ENCODE measurements at regions not wholly inside any gene's neighbourhood (a gene's known extent, or its start where the extent isn't known, plus 50 kb on each side); places are given as distances from the start of the nearest gene placed in this dataset.

DNA sequence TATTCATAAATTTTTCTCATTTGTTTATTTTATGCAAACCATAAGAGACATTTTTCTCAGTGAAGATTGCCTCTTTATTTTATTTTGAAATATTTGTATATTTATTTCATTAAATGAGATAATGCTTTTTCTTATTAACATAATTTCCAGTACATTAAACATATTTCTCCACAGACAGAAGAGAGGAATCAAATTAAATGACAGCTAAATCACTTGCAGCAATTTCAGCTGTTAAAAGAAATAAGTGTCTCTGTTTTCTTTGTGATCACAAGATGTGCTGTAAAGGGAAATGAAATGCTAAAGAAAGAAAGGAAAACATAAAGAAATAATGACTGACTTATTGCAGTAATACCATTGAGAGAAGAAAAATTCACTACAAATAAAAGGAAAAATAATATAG is 414.0 kb upstream of the FANCL start (continued):
- TF ChIP-seq, protein P1, sequence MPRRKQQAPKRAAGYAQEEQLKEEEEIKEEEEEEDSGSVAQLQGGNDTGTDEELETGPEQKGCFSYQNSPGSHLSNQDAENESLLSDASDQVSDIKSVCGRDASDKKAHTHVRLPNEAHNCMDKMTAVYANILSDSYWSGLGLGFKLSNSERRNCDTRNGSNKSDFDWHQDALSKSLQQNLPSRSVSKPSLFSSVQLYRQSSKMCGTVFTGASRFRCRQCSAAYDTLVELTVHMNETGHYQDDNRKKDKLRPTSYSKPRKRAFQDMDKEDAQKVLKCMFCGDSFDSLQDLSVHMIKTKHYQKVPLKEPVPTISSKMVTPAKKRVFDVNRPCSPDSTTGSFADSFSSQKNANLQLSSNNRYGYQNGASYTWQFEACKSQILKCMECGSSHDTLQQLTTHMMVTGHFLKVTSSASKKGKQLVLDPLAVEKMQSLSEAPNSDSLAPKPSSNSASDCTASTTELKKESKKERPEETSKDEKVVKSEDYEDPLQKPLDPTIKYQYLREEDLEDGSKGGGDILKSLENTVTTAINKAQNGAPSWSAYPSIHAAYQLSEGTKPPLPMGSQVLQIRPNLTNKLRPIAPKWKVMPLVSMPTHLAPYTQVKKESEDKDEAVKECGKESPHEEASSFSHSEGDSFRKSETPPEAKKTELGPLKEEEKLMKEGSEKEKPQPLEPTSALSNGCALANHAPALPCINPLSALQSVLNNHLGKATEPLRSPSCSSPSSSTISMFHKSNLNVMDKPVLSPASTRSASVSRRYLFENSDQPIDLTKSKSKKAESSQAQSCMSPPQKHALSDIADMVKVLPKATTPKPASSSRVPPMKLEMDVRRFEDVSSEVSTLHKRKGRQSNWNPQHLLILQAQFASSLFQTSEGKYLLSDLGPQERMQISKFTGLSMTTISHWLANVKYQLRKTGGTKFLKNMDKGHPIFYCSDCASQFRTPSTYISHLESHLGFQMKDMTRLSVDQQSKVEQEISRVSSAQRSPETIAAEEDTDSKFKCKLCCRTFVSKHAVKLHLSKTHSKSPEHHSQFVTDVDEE (CRISPR knock-in tag; IDR thresholded peaks at IDR 0.05), result no peak
- TF ChIP-seq ZNF8 (CRISPR knock-in tag; IDR thresholded peaks at IDR 0.05), result no peak
- no peak for TF ChIP-seq ZFP30 (CRISPR knock-in tag; IDR thresholded peaks at IDR 0.05)
- TF ChIP-seq GLIS3 (CRISPR knock-in tag; IDR thresholded peaks at IDR 0.05), result no peak
- TF ChIP-seq ZNF565 (CRISPR knock-in tag; conservative IDR thresholded peaks at IDR 0.05; ENCODE audit: low read depth), result no peak

DNA sequence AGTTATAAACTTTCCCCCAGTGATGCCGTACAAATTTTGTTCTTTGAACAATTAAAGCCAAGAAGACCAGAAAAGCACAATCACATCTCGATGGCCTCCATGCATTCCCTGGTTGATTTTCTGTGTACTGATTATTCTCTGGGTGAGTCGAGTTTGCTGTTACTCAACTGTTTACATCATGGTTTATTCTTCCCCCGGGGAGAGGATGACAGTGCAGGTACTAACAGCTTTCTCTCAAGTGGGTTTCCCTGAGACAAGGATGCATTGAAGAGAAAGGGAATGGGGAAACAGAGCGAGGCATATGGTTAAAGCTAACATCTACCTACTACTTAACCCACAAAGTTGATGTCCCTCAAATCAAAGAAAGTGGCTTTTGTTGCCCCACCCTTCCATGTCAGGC is 410.8 kb upstream of the FANCL start:
- TF ChIP-seq RARB (CRISPR knock-in tag; IDR thresholded peaks at IDR 0.05), result no peak
- no peak for TF ChIP-seq TCF4 (CRISPR knock-in tag; IDR thresholded peaks at IDR 0.05; ENCODE audit: borderline replicate concordance)
- no peak for TF ChIP-seq OSR1 (CRISPR knock-in tag; IDR thresholded peaks at IDR 0.05)
- ATAC-seq, result no peak

DNA sequence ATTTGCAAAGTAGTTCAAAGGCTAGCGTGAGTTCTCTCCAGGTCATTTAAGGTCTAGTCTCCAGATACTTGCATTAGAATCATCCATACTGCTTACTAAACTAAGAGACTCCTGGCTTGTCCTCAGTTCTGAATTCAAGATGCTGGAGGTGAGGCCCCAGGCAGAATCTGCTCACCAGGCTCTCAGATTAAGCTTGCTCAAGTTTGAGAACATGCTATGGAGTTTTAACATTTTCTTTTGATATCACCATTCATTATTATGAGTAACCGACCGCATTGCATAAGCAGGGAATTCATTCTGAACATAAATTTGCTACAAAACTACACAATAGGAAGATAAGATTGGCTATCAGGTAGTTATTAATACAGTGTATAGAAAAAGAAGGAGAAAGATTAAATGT is 409.7 kb upstream of the FANCL start:
- TF ChIP-seq TOX (CRISPR knock-in tag; IDR thresholded peaks at IDR 0.05; ENCODE audit: borderline replicate concordance) (no peak), ZNF70 (CRISPR knock-in tag; IDR thresholded peaks at IDR 0.05) (no peak), TCF4 (CRISPR knock-in tag; IDR thresholded peaks at IDR 0.05; ENCODE audit: borderline replicate concordance) (no peak), RARB (CRISPR knock-in tag; IDR thresholded peaks at IDR 0.05) (no peak), ZC3H10 (CRISPR knock-in tag; IDR thresholded peaks at IDR 0.05) (no peak), ZFP3 (CRISPR knock-in tag; IDR thresholded peaks at IDR 0.05) (no peak), ARNTL (CRISPR knock-in tag; IDR thresholded peaks at IDR 0.05; ENCODE audit: borderline replicate concordance, low read depth) (no peak), SNAI2 (CRISPR knock-in tag; IDR thresholded peaks at IDR 0.05) (no peak), PPARA (CRISPR knock-in tag; IDR thresholded peaks at IDR 0.05; ENCODE audit: borderline replicate concordance) (no peak), ZNF565 (CRISPR knock-in tag; conservative IDR thresholded peaks at IDR 0.05; ENCODE audit: low read depth) (no peak), CSDC2 (CRISPR knock-in tag; IDR thresholded peaks at IDR 0.05) (no peak), ZNF8 (CRISPR knock-in tag; IDR thresholded peaks at IDR 0.05) (no peak), OSR1 (CRISPR knock-in tag; IDR thresholded peaks at IDR 0.05) (no peak), ESRRG (CRISPR knock-in tag; IDR thresholded peaks at IDR 0.05) (no peak)
- TF ChIP-seq, protein P2, sequence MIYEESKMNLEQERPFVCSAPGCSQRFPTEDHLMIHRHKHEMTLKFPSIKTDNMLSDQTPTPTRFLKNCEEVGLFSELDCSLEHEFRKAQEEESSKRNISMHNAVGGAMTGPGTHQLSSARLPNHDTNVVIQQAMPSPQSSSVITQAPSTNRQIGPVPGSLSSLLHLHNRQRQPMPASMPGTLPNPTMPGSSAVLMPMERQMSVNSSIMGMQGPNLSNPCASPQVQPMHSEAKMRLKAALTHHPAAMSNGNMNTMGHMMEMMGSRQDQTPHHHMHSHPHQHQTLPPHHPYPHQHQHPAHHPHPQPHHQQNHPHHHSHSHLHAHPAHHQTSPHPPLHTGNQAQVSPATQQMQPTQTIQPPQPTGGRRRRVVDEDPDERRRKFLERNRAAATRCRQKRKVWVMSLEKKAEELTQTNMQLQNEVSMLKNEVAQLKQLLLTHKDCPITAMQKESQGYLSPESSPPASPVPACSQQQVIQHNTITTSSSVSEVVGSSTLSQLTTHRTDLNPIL (CRISPR knock-in tag; IDR thresholded peaks at IDR 0.05; ENCODE audit: low read depth), result no peak
- TF ChIP-seq, protein P3, sequence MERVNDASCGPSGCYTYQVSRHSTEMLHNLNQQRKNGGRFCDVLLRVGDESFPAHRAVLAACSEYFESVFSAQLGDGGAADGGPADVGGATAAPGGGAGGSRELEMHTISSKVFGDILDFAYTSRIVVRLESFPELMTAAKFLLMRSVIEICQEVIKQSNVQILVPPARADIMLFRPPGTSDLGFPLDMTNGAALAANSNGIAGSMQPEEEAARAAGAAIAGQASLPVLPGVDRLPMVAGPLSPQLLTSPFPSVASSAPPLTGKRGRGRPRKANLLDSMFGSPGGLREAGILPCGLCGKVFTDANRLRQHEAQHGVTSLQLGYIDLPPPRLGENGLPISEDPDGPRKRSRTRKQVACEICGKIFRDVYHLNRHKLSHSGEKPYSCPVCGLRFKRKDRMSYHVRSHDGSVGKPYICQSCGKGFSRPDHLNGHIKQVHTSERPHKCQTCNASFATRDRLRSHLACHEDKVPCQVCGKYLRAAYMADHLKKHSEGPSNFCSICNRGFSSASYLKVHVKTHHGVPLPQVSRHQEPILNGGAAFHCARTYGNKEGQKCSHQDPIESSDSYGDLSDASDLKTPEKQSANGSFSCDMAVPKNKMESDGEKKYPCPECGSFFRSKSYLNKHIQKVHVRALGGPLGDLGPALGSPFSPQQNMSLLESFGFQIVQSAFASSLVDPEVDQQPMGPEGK (CRISPR knock-in tag; IDR thresholded peaks at IDR 0.05; ENCODE audit: borderline replicate concordance), result no peak
- TF ChIP-seq, protein P4, sequence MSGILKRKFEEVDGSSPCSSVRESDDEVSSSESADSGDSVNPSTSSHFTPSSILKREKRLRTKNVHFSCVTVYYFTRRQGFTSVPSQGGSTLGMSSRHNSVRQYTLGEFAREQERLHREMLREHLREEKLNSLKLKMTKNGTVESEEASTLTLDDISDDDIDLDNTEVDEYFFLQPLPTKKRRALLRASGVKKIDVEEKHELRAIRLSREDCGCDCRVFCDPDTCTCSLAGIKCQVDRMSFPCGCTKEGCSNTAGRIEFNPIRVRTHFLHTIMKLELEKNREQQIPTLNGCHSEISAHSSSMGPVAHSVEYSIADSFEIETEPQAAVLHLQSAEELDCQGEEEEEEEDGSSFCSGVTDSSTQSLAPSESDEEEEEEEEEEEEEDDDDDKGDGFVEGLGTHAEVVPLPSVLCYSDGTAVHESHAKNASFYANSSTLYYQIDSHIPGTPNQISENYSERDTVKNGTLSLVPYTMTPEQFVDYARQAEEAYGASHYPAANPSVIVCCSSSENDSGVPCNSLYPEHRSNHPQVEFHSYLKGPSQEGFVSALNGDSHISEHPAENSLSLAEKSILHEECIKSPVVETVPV (CRISPR knock-in tag; IDR thresholded peaks at IDR 0.05), result no peak
- TF ChIP-seq, protein P5, sequence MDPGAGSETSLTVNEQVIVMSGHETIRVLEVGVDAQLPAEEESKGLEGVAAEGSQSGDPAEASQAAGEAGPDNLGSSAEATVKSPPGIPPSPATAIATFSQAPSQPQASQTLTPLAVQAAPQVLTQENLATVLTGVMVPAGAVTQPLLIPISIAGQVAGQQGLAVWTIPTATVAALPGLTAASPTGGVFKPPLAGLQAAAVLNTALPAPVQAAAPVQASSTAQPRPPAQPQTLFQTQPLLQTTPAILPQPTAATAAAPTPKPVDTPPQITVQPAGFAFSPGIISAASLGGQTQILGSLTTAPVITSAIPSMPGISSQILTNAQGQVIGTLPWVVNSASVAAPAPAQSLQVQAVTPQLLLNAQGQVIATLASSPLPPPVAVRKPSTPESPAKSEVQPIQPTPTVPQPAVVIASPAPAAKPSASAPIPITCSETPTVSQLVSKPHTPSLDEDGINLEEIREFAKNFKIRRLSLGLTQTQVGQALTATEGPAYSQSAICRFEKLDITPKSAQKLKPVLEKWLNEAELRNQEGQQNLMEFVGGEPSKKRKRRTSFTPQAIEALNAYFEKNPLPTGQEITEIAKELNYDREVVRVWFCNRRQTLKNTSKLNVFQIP (CRISPR knock-in tag; IDR thresholded peaks at IDR 0.05; ENCODE audit: borderline replicate concordance, low read depth), result no peak
- TF ChIP-seq, protein P1 (CRISPR knock-in tag; IDR thresholded peaks at IDR 0.05), result no peak
- ATAC-seq, result no peak
